Liver (tissue), 8 donors: ENCODE measurements at regions not wholly inside any gene's neighbourhood (a gene's known extent, or its start where the extent isn't known, plus 50 kb on each side); places are given as distances from the start of the nearest gene placed in this dataset.

Source experiments
- DNase-seq: peaks from one replicate; pipeline ENCODE4 v3.0.0-alpha.2; 2017; ENCODE audit warnings: low spot score
- H3K27ac ChIP-seq, 2 donors: one replicate each; pipeline ENCODE4 v1.7.0; 2013; ENCODE audit warnings: inconsistent platforms in 2 of 2, low read length in 2 of 2, control low read depth in 1 of 2, low read depth in 1 of 2, mild to moderate bottlenecking in 1 of 2
- H3K27me3 ChIP-seq, 4 donors: one replicate each; pipeline versions ENCODE4 v1.6.1 to v1.7.0; 2013; ENCODE audit warnings: low read length in 3 of 4, inconsistent platforms in 1 of 4, mild to moderate bottlenecking in 1 of 4, moderate library complexity in 1 of 4; ENCODE audit not compliant: control insufficient read depth in 4 of 4, insufficient read depth in 4 of 4
- H3K36me3 ChIP-seq, 4 donors: one replicate each; pipeline versions ENCODE4 v1.6.1 to v1.7.0; 2013; ENCODE audit warnings: low read length in 3 of 4, mild to moderate bottlenecking in 3 of 4, low read depth in 1 of 4, moderate library complexity in 1 of 4; ENCODE audit not compliant: control insufficient read depth in 4 of 4, insufficient read depth in 3 of 4
- H3K4me1 ChIP-seq, 4 donors: one replicate each; pipeline versions ENCODE4 v1.6.1 to v1.7.0; 2013; ENCODE audit warnings: low read length in 3 of 4, mild to moderate bottlenecking in 3 of 4, moderate library complexity in 1 of 4; ENCODE audit not compliant: control insufficient read depth in 4 of 4, insufficient read depth in 4 of 4
- H3K4me3 ChIP-seq, 3 donors: one replicate each; pipeline versions ENCODE4 v1.6.1 to v1.7.0; 2013; ENCODE audit warnings: low read length in 3 of 3, control low read depth in 1 of 3, low read depth in 1 of 3, mild to moderate bottlenecking in 1 of 3
- H3K9ac ChIP-seq, 2 donors: one replicate each; pipeline ENCODE4 v1.7.0; 2013; ENCODE audit warnings: low read length in 2 of 2, mild to moderate bottlenecking in 2 of 2, moderate library complexity in 2 of 2, control low read depth in 1 of 2, low read depth in 1 of 2
- H3K9me3 ChIP-seq, 4 donors: one replicate each; pipeline versions ENCODE4 v1.6.1 to v1.7.0; 2013; ENCODE audit warnings: low read length in 3 of 4; ENCODE audit not compliant: control insufficient read depth in 4 of 4
- EGR1 ChIP-seq, 2 donors: IDR thresholded peaks; 2 replicates each; pipeline ENCODE4 v1.6.1; 2016 to 2018; ENCODE audit warnings: antibody characterized with exemption in 2 of 2, low read depth in 2 of 2
- FOXA2 ChIP-seq: IDR thresholded peaks from 2 replicates; pipeline ENCODE4 v1.6.1; 2016; ENCODE audit warnings: antibody characterized with exemption
- JUND ChIP-seq, 2 donors: IDR thresholded peaks; 2 replicates each; pipeline ENCODE4 v1.6.1; 2016; ENCODE audit warnings: antibody characterized with exemption in 2 of 2
- NR2F2 ChIP-seq: IDR thresholded peaks from 2 replicates; pipeline ENCODE4 v1.6.1; 2016; ENCODE audit warnings: antibody characterized with exemption
- RAD21 ChIP-seq, 2 donors: IDR thresholded peaks; 2 replicates each; pipeline ENCODE4 v1.6.1; 2016; ENCODE audit warnings: antibody characterized with exemption in 2 of 2, mild to moderate bottlenecking in 2 of 2
- SP1 ChIP-seq: IDR thresholded peaks from 2 replicates; pipeline ENCODE4 v1.6.1; 2018; ENCODE audit warnings: antibody characterized with exemption, mild to moderate bottlenecking
- TAF1 ChIP-seq: conservative IDR thresholded peaks from 2 replicates; pipeline ENCODE4 v1.6.1; 2016; ENCODE audit warnings: antibody characterized with exemption, mild to moderate bottlenecking
- YY1 ChIP-seq: IDR thresholded peaks from 2 replicates; pipeline ENCODE4 v1.6.1; 2016; ENCODE audit warnings: antibody characterized with exemption, mild to moderate bottlenecking
- WGBS: extraction: QIAGEN DNeasy Blood & Tissue Kit; methylation state at CpG from one replicate; pipeline ENCODE4 v1.1.7; 2013; 5-methylcytosine and 5-hydroxymethylcytosine counted together
- TF ChIP-seq, protein P1 (sequence below): IDR thresholded peaks from 2 replicates; pipeline ENCODE4 v1.6.1; 2016; ENCODE audit warnings: antibody characterized with exemption
- TF ChIP-seq, protein P2 (sequence below): fragments of 150-350 bp; IDR thresholded peaks from 2 replicates; pipeline ENCODE4 v1.5.1; 2017; ENCODE audit warnings: improper control_type of control experiment, low read depth, low read length; ENCODE audit not compliant: missing input control
- TF ChIP-seq, protein P3 (sequence below): IDR thresholded peaks from 2 replicates; pipeline ENCODE4 v1.6.1; 2016; ENCODE audit warnings: antibody characterized with exemption
- TF ChIP-seq, protein P4 (sequence below): IDR thresholded peaks from 2 replicates; pipeline ENCODE4 v1.6.1; 2016; ENCODE audit warnings: antibody characterized with exemption, mild to moderate bottlenecking
- donor health status: healthy.
- donor health status: healthy.
- donor health status: healthy.
- donor health status: healthy.
- donor health status: healthy.

DNA sequence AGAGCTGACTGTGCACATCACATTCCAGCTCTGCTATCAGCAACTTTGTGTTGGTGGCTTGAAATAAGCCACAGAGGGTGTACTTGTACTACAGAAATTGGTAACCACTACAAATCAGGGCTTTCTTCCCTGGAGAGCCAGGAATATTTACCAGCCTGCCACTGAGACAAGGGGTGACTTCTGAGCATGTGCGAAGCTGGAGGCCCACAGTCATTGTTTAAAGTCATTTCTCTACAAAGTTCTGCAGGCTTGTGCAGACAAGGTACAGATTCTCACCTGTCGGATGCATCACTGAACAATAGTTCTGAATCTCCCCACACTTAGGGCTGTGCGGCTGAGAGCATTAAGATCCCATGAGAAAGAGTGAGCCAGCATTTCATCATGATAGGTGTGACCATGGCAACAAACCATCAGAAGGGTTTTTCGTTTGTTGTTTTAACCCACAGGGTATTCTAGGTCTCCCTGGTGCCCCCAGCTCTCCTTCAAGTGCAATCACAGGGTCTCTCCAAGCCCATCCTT is 292.8 kb downstream of the CDC5L start:
- 90% methylated on average over 4 of the region's 4 CpGs for WGBS

DNA sequence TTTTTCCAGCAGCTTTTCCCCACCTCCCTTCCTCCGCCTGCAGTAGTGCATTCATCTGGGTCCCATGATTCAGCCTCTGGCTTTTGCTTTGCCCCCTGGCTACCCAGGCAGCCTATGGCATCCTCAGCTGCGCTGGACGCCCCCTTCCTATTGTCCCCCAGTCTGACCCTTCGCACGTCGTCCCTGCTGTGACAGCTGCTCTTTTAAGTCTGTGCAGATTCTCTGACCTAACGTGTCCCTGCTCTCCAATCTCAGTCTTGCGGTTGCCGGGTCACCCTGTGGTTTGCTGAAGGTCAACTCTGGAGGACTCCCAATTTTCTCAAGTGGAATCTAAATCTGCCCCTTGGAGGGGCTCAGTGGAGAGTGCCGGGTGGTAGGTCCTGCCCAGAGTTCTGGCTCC is 294.3 kb downstream of the CDC5L start:
- Histone ChIP-seq H3K9me3 (peaks cover 0 to 1% (median 0%) of the 10 kb centered on the region in 4 donors), H3K4me1 (no peaks in the 10 kb centered on the region), H3K27me3 (no peaks in the 10 kb centered on the region), H3K27ac (no peak overlapping the region), H3K9ac (no peak overlapping the region), H3K4me3 (no peak overlapping the region), H3K36me3 (no peaks in the 10 kb centered on the region)
- peak; percentile 4 for DNase-seq
- 76% methylated on average over 10 of the region's 10 CpGs for WGBS
- TF ChIP-seq NR2F2, result peak; percentile 63
- TF ChIP-seq, protein P1, sequence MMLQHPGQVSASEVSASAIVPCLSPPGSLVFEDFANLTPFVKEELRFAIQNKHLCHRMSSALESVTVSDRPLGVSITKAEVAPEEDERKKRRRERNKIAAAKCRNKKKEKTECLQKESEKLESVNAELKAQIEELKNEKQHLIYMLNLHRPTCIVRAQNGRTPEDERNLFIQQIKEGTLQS, result no peak

More for the DNA sequence above, 292.8 kb downstream of the CDC5L start:
- H3K4me1 ChIP-seq, result no peaks in the 10 kb centered on the region
- H3K27me3 ChIP-seq, result no peaks in the 10 kb centered on the region
- H3K4me3 ChIP-seq, result no peak overlapping the region
- no peak overlapping the region for H3K9ac ChIP-seq
- TF ChIP-seq JUND (IDR thresholded peaks at IDR 0.05) (no peak), EGR1 (IDR thresholded peaks at IDR 0.05; ENCODE audit: low read depth in 2 of 2) (no peak), RAD21 (IDR thresholded peaks at IDR 0.05) (no peak), SP1 (no peak), NR2F2 (no peak), YY1 (no peak)
- TF ChIP-seq, protein P2, sequence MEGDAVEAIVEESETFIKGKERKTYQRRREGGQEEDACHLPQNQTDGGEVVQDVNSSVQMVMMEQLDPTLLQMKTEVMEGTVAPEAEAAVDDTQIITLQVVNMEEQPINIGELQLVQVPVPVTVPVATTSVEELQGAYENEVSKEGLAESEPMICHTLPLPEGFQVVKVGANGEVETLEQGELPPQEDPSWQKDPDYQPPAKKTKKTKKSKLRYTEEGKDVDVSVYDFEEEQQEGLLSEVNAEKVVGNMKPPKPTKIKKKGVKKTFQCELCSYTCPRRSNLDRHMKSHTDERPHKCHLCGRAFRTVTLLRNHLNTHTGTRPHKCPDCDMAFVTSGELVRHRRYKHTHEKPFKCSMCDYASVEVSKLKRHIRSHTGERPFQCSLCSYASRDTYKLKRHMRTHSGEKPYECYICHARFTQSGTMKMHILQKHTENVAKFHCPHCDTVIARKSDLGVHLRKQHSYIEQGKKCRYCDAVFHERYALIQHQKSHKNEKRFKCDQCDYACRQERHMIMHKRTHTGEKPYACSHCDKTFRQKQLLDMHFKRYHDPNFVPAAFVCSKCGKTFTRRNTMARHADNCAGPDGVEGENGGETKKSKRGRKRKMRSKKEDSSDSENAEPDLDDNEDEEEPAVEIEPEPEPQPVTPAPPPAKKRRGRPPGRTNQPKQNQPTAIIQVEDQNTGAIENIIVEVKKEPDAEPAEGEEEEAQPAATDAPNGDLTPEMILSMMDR, result no peak
- DNase-seq, result peak; percentile 3
- H3K9me3 ChIP-seq, result no peaks in the 10 kb centered on the region
- no peak overlapping the region for H3K27ac ChIP-seq
- H3K36me3 ChIP-seq, result no peaks in the 10 kb centered on the region

DNA sequence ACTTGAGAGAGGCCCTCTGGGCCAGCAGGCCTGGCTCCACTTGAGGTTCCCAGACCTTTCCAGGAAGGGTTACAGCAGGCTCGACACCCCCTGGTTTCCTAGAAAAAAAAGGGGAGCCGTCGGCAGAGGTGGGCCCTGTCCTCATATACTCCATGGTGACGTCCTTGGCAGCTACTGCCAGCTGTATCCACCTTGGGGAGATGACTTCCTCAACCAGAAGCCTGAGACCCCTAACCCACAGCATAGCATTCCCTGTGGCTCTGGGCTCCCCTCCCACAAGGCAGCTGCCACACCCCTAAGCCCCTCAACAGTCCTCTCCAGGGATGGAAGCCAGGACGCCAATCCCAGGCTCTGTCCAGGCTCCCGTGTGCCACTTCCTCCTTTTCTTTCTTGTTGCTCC is 294.8 kb downstream of the CDC5L start:
- Histone ChIP-seq H3K4me1 (no peaks in the 10 kb centered on the region), H3K9ac (no peak overlapping the region), H3K27me3 (no peaks in the 10 kb centered on the region), H3K27ac (no peak overlapping the region), H3K4me3 (no peak overlapping the region), H3K9me3 (peaks cover 0 to 1% (median 0%) of the 10 kb centered on the region in 4 donors), H3K36me3 (no peaks in the 10 kb centered on the region)
- WGBS, result 84% methylated on average over 6 of the region's 6 CpGs
- TF ChIP-seq FOXA2, result no peak
- TF ChIP-seq, protein P1, result no peak
- TF ChIP-seq, protein P3, sequence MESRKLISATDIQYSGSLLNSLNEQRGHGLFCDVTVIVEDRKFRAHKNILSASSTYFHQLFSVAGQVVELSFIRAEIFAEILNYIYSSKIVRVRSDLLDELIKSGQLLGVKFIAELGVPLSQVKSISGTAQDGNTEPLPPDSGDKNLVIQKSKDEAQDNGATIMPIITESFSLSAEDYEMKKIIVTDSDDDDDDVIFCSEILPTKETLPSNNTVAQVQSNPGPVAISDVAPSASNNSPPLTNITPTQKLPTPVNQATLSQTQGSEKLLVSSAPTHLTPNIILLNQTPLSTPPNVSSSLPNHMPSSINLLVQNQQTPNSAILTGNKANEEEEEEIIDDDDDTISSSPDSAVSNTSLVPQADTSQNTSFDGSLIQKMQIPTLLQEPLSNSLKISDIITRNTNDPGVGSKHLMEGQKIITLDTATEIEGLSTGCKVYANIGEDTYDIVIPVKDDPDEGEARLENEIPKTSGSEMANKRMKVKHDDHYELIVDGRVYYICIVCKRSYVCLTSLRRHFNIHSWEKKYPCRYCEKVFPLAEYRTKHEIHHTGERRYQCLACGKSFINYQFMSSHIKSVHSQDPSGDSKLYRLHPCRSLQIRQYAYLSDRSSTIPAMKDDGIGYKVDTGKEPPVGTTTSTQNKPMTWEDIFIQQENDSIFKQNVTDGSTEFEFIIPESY, result no peak
- no peak for TF ChIP-seq TAF1
- TF ChIP-seq, protein P4, sequence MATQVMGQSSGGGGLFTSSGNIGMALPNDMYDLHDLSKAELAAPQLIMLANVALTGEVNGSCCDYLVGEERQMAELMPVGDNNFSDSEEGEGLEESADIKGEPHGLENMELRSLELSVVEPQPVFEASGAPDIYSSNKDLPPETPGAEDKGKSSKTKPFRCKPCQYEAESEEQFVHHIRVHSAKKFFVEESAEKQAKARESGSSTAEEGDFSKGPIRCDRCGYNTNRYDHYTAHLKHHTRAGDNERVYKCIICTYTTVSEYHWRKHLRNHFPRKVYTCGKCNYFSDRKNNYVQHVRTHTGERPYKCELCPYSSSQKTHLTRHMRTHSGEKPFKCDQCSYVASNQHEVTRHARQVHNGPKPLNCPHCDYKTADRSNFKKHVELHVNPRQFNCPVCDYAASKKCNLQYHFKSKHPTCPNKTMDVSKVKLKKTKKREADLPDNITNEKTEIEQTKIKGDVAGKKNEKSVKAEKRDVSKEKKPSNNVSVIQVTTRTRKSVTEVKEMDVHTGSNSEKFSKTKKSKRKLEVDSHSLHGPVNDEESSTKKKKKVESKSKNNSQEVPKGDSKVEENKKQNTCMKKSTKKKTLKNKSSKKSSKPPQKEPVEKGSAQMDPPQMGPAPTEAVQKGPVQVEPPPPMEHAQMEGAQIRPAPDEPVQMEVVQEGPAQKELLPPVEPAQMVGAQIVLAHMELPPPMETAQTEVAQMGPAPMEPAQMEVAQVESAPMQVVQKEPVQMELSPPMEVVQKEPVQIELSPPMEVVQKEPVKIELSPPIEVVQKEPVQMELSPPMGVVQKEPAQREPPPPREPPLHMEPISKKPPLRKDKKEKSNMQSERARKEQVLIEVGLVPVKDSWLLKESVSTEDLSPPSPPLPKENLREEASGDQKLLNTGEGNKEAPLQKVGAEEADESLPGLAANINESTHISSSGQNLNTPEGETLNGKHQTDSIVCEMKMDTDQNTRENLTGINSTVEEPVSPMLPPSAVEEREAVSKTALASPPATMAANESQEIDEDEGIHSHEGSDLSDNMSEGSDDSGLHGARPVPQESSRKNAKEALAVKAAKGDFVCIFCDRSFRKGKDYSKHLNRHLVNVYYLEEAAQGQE, result no peak
- TF ChIP-seq, protein P2, result no peak
- peak; percentile 4 for DNase-seq
